H1 (cell line): ENCODE measurements at regions not wholly inside any gene's neighbourhood (a gene's known extent, or its start where the extent isn't known, plus 50 kb on each side); places are given as distances from the start of the nearest gene placed in this dataset.

Source experiments
- ATF3 ChIP-seq: IDR thresholded peaks from 2 replicates; pipeline ENCODE4 v1.6.1; 2011; ENCODE audit warnings: low read depth, mild to moderate bottlenecking, low read length; ENCODE audit not compliant: insufficient read depth
- BCL11A ChIP-seq, 2 experiments: IDR thresholded peaks; one replicate each; pipeline ENCODE4 v1.6.1; 2011; ENCODE audit warnings: low read depth in 2 of 2, low read length in 2 of 2, mild to moderate bottlenecking in 2 of 2
- EGR1 ChIP-seq: IDR thresholded peaks from 2 replicates; pipeline ENCODE4 v1.6.1; 2011; ENCODE audit warnings: low read depth, low read length, borderline replicate concordance
- SRF ChIP-seq: IDR thresholded peaks from 2 replicates; pipeline ENCODE4 v1.6.1; 2011; ENCODE audit warnings: mild to moderate bottlenecking, low read depth, low read length, moderate library complexity

GRCh38 chr3:164208048-164208447 lies 870.2 kb downstream of the SI start (continued):
- TF ChIP-seq ATF3 (no peak), SRF (no peak), EGR1 (no peak), BCL11A (IDR thresholded peaks at IDR 0.05; ENCODE audit: low read depth in 2 of 2, low read length in 2 of 2) (no peak)
